ENCODE measurements at regions not wholly inside any gene's neighbourhood (a gene's known extent, or its start where the extent isn't known, plus 50 kb on each side); places are given as distances from the start of the nearest gene placed in this dataset.

DNA sequence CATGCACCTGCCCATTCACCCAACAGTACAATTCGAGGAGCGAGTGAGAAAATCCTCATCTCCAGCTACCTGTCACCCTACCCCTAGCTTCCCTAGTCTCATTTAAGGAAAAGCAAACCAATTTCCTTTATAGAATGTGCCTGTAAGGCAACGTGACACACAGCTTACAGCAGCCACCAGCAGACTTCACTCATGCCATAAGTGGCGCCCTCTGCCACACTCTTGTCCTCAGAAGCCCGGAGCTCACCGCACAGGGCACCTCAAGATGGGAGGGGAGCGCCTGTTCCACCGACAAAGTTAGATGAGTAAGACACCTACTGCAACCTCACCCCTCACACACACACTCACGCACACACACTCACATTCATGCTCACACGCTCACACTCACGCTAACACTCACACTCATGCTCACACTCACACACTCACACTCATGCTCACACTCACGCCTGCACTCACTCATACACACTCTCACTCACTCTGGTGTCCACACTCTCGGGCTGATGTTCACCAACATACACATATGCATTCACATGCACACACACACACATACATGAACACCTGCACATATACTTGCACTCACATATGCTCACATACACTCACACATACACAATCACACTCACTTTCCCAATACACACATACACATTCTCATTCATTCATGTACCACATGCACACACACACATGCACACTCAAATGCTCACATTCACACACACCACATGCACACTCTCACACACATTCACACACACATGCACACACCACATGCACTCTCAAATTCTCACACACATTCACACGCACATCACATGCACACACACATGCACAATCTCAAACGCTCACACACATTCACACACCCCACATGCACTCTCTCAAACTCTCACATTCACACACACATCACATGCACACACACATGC is 170.7 kb downstream of the PSMG1 start:
- ATAC-seq: no peak
- TF ChIP-seq TOX (CRISPR knock-in tag; IDR thresholded peaks at IDR 0.05; ENCODE audit: borderline replicate concordance) (no peak), PATZ1 (CRISPR knock-in tag; IDR thresholded peaks at IDR 0.05; ENCODE audit: borderline replicate concordance) (no peak), ESRRG (CRISPR knock-in tag; IDR thresholded peaks at IDR 0.05) (no peak), ZNF70 (CRISPR knock-in tag; IDR thresholded peaks at IDR 0.05) (no peak), CSDC2 (CRISPR knock-in tag; IDR thresholded peaks at IDR 0.05) (no peak), ZC3H10 (CRISPR knock-in tag; IDR thresholded peaks at IDR 0.05) (no peak), RARB (CRISPR knock-in tag; IDR thresholded peaks at IDR 0.05) (no peak), SNAI2 (CRISPR knock-in tag; IDR thresholded peaks at IDR 0.05) (no peak), OSR1 (CRISPR knock-in tag; IDR thresholded peaks at IDR 0.05) (no peak), PPARA (CRISPR knock-in tag; IDR thresholded peaks at IDR 0.05; ENCODE audit: borderline replicate concordance) (no peak), ZFP3 (CRISPR knock-in tag; IDR thresholded peaks at IDR 0.05) (no peak), TCF4 (CRISPR knock-in tag; IDR thresholded peaks at IDR 0.05; ENCODE audit: borderline replicate concordance) (no peak), ZFP30 (CRISPR knock-in tag; IDR thresholded peaks at IDR 0.05) (no peak), TSHZ2 (CRISPR knock-in tag; IDR thresholded peaks at IDR 0.05) (no peak), ARNTL (CRISPR knock-in tag; IDR thresholded peaks at IDR 0.05; ENCODE audit: borderline replicate concordance, low read depth) (no peak), ISL1 (CRISPR knock-in tag; IDR thresholded peaks at IDR 0.05) (no peak), BACH2 (CRISPR knock-in tag; IDR thresholded peaks at IDR 0.05; ENCODE audit: borderline replicate concordance) (no peak)
- TF ChIP-seq, protein P1, sequence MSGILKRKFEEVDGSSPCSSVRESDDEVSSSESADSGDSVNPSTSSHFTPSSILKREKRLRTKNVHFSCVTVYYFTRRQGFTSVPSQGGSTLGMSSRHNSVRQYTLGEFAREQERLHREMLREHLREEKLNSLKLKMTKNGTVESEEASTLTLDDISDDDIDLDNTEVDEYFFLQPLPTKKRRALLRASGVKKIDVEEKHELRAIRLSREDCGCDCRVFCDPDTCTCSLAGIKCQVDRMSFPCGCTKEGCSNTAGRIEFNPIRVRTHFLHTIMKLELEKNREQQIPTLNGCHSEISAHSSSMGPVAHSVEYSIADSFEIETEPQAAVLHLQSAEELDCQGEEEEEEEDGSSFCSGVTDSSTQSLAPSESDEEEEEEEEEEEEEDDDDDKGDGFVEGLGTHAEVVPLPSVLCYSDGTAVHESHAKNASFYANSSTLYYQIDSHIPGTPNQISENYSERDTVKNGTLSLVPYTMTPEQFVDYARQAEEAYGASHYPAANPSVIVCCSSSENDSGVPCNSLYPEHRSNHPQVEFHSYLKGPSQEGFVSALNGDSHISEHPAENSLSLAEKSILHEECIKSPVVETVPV (CRISPR knock-in tag; IDR thresholded peaks at IDR 0.05): no peak

DNA sequence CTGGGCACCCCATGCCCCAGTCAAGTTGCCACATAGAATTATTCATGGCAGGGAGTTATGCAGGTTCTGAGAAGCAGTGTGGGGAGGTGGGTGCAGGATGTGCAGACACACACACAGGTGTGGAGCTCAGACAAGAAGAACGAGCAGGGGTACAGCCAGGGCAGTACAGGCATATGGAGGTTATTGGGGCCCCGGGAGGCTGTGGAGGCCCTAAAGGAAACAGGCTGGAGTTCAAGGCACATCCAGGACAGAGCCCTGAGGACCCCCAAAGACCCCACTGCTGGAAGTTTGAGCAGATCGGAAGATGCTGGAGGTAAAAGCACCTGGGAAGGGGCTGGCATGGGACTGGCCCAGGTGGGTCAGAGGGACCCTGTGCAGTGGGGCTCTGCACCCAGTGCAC is 171.3 kb downstream of the PSMG1 start:
- TF ChIP-seq TCF4 (CRISPR knock-in tag; IDR thresholded peaks at IDR 0.05; ENCODE audit: borderline replicate concordance): no peak
- no peak for TF ChIP-seq ZC3H10 (CRISPR knock-in tag; IDR thresholded peaks at IDR 0.05)
- no peak for ATAC-seq

- TF ChIP-seq RARB (CRISPR knock-in tag; IDR thresholded peaks at IDR 0.05) (no peak), TOX (CRISPR knock-in tag; IDR thresholded peaks at IDR 0.05; ENCODE audit: borderline replicate concordance) (no peak), ZNF565 (CRISPR knock-in tag; conservative IDR thresholded peaks at IDR 0.05; ENCODE audit: low read depth) (no peak), ZNF70 (CRISPR knock-in tag; IDR thresholded peaks at IDR 0.05) (no peak), ISL1 (CRISPR knock-in tag; IDR thresholded peaks at IDR 0.05) (no peak), GLIS3 (CRISPR knock-in tag; IDR thresholded peaks at IDR 0.05) (no peak), PPARA (CRISPR knock-in tag; IDR thresholded peaks at IDR 0.05; ENCODE audit: borderline replicate concordance) (no peak), OSR1 (CRISPR knock-in tag; IDR thresholded peaks at IDR 0.05) (no peak), ZFP3 (CRISPR knock-in tag; IDR thresholded peaks at IDR 0.05) (no peak), TCF4 (CRISPR knock-in tag; IDR thresholded peaks at IDR 0.05; ENCODE audit: borderline replicate concordance) (no peak)
Observed at GRCh38 chr21:39010629-39011404, 172.4 kb downstream of the PSMG1 start.

More at GRCh38 chr21:39010629-39011404, 172.4 kb downstream of the PSMG1 start:
- ATAC-seq: no peak
